Adrenal gland (tissue), 5 donors: ENCODE measurements at regions not wholly inside any gene's neighbourhood (a gene's known extent, or its start where the extent isn't known, plus 50 kb on each side); places are given as distances from the start of the nearest gene placed in this dataset.

Experiments used
- POLR2A ChIP-seq, 2 donors: fragments of 450-650 bp; IDR thresholded peaks; one replicate each; pipeline ENCODE4 v1.6.1; 2017; ENCODE audit warnings: antibody characterized with exemption in 2 of 2, mild to moderate bottlenecking in 2 of 2, moderate library complexity in 1 of 2
- TF ChIP-seq, protein P1 (sequence below), 6 experiments: fragments of 450-650 bp in 4 of 6; fragments of 200-600 bp in 2 of 6; sonication (generic) in 1 of 6; IDR thresholded peaks; 1 replicate in 5 of 6; 2 replicates in 1 of 6; pipeline versions ENCODE4 v1.5.1 to v1.8.0; 2016 to 2021; ENCODE audit warnings: antibody characterized with exemption in 6 of 6, mild to moderate bottlenecking in 2 of 6, moderate library complexity in 1 of 6
- donor health status: DM: no; HTN: no; CAD: no.

- TF ChIP-seq, protein P1, sequence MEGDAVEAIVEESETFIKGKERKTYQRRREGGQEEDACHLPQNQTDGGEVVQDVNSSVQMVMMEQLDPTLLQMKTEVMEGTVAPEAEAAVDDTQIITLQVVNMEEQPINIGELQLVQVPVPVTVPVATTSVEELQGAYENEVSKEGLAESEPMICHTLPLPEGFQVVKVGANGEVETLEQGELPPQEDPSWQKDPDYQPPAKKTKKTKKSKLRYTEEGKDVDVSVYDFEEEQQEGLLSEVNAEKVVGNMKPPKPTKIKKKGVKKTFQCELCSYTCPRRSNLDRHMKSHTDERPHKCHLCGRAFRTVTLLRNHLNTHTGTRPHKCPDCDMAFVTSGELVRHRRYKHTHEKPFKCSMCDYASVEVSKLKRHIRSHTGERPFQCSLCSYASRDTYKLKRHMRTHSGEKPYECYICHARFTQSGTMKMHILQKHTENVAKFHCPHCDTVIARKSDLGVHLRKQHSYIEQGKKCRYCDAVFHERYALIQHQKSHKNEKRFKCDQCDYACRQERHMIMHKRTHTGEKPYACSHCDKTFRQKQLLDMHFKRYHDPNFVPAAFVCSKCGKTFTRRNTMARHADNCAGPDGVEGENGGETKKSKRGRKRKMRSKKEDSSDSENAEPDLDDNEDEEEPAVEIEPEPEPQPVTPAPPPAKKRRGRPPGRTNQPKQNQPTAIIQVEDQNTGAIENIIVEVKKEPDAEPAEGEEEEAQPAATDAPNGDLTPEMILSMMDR (IDR thresholded peaks at IDR 0.05): no peak
- TF ChIP-seq POLR2A (IDR thresholded peaks at IDR 0.05): no peak
These were observed 603.8 kb upstream of the PSMD7 start for GRCh38 chr16:73692861-73693260.
